ENCODE measurements at regions not wholly inside any gene's neighbourhood (a gene's known extent, or its start where the extent isn't known, plus 50 kb on each side); places are given as distances from the start of the nearest gene placed in this dataset.

GRCh38 chr7:22962775-22963350 is 51.1 kb downstream of the HYCC1 start:
- DNase-seq, result no peak

DNA sequence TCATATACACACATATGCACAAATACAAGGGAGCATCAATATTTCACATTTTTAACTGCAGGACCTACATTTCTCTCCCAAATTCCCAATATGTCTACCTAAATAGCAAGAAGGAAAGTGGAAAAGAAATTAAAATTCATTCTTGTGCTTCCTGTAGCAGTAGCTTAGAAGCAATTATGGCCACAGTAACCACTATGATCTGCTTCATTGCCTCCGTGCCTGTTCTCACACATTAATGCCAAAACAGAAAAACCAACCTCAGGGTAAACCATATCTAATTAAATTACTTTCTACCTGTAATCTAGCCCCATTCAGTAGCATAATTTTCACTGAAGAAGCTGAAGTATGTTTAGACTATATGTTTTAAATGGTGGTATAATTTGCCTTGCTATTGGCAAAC is 55.2 kb downstream of the HYCC1 start:
- no peak for DNase-seq

- DNase-seq, result no peak
Measured at GRCh38 chr7:22954251-22954650, 59.7 kb downstream of the HYCC1 start.

DNA sequence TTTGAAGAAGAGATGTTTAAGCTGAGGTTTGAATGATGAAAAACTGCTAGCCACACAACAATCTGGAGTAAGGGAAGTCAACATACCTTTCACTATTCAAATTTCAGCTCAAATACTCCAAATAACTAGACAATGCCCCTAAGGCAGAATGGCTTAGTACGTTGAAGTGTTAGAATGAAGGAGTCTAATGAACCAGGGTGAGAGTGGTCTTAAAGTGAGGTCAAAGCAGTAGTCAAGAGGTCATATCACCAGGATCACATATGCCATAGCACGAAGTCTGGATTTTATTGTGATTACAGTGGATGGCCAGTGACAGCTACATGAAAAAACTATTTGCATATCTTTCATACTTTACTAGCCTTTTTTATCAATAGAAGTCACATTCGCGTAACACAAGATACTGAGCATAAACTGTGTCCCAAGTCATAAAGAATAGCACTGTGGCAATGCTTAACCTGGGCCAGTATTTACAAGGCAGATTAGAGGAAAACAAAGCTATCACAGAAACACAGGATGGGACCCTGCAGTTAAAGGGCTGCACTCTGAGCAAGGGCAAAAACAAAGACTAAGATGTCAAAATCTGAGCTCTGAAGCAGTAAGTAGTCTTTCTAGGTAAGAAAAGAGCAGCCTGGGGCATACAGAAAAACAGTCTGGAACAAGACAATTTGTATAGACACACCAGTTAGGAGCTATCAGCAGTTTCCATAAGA is 61.5 kb downstream of the HYCC1 start:
- no peak for DNase-seq

GRCh38 chr7:22949944-22950343 is 64.0 kb downstream of the HYCC1 start:
- no peak for DNase-seq

- DNase-seq, result no peak
Measured at GRCh38 chr7:22949221-22949620, 64.7 kb downstream of the HYCC1 start.

DNA sequence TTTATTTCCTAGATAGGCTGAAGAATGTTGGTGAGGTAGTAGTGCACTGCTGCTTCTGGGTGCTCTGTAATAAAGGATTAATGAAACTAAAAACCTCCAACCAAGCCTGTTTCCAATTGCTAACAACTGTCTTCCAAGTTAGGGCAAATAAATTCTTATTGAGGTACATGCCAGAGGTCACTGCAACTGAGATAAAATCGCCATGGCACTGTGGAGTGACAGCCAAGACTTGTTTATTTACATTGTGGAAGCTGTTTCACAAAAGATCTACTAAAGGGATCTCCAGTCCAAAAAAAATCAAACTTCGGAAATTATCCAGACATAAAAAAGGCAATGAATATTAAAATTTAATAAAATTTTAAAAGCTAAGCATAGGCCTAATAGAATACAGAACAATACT is 65.2 kb downstream of the HYCC1 start:
- no peak for DNase-seq

GRCh38 chr7:22945584-22945983 is 68.3 kb downstream of the HYCC1 start:
- no peak for DNase-seq

DNA sequence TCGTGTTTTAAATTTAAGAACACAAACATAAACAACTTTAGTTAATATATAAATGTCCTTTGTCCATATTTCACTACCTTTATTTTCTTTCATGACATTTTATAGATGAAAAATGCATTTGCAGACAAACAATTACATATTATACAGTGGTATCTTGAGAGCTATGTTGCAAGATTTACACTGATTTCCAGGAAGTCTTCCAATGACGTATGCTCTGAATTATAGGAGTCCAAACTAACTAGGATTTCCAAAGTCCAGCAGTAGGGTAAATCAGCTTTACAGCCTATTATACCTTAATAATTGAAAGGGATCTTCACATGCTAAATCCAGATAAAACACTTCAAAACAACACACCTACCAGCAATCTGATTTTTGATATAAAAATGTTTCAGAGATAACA is 69.4 kb downstream of the HYCC1 start:
- DNase-seq, result no peak

DNA sequence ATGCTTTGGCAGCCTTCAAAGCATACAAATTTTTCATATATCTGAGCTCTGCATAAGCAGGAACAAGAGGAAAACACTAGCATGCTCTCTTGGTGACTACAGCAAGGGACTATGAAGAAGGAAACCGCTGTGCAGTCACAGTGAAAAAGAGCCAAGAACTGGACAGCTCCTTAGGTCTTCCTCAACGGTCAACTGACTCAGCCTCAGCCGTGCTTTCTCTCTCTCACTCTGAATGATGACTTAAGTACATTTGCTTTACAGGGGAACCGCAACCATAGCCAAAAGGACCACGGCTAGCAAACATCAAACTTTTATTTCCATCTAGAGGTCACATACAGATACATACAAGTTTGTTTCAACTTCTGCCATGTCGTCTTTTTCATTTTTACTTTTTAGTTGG is 69.9 kb downstream of the HYCC1 start:
- DNase-seq, result no peak

DNA sequence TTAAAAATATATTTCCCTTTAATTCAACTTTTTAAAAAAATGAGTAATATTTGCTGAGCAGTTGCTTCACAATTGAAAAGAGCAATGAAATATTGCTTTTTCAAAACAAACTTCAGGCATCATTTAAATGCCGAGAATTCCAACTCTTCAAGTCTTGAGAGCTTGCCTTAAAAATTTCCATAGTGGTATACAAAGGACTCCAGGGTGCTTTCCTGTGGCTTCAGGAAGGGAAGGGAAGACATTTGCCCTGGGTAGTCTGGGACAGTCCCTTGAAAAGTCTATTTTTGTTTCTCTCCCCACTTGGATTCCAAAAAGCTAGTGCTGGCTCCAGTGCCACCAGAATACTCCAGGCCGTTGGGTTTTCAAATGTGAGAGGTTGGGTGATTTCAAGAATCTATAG is 71.7 kb downstream of the HYCC1 start:
- DNase-seq, result no peak

GRCh38 chr7:22939842-22940241 is 74.1 kb downstream of the HYCC1 start:
- no peak for DNase-seq

- no peak for DNase-seq
Measured at GRCh38 chr7:22937946-22938345, 76.0 kb downstream of the HYCC1 start.

- no peak for DNase-seq
Measured at GRCh38 chr7:22936246-22936645, 77.7 kb downstream of the HYCC1 start.

GRCh38 chr7:22935269-22935668 is 78.7 kb downstream of the HYCC1 start:
- DNase-seq, result no peak

GRCh38 chr7:22934473-22935065 is 79.4 kb downstream of the HYCC1 start:
- DNase-seq, result no peak

- no peak for DNase-seq
Measured at GRCh38 chr7:22934023-22934422, 79.9 kb downstream of the HYCC1 start.

GRCh38 chr7:22932896-22933295 is 81.0 kb downstream of the HYCC1 start:
- DNase-seq, result no peak

DNA sequence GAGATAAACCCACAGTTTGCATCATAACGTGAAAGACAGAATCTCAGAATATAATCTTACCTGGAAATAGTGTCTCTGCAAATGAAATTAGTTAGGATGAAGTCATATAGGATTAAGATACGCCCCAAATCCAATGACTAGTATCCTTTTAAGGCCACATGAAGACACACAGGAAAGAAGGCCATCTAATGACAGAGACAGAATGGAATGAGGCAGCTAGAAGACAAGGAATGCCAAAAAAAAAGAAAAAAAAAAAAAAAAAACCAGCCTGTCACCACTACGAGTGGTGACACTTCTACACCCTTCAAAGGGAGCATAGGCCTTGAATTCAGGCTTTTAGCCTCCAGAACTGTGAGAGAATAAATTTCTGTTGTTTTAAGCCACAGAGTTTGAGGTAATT is 82.9 kb downstream of the HYCC1 start:
- DNase-seq, result no peak

GRCh38 chr7:22922307-22922706 is 91.6 kb downstream of the HYCC1 start:
- no peak for DNase-seq

GRCh38 chr7:22921386-22922086 is 92.4 kb downstream of the HYCC1 start:
- no peak for DNase-seq

GRCh38 chr7:22920672-22921071 is 93.3 kb downstream of the HYCC1 start:
- no peak for DNase-seq

DNA sequence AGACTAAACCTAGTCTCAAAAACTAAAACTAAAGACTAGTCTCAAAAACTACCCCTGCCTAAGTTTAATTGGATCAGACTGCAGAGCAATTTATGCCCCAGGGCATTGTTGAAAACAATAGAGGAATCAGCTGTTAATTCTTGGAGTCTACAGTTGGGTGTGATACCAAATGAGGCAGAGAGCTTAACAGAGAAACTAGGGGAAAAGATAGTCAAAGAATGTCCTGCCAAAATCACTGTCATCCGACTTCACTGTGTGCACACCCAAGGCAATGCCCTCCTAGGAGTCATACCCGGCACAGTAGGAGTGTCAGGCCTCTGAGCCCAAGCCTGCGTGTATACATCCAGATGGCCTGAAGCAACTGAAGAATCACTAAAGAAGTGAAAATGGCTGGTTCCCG is 90.5 kb upstream of the TOMM7 start:
- no peak for DNase-seq

GRCh38 chr7:22911889-22912288 is 89.2 kb upstream of the TOMM7 start:
- DNase-seq, result no peak
